ENCODE measurements at regions not wholly inside any gene's neighbourhood (a gene's known extent, or its start where the extent isn't known, plus 50 kb on each side); places are given as distances from the start of the nearest gene placed in this dataset.

DNA sequence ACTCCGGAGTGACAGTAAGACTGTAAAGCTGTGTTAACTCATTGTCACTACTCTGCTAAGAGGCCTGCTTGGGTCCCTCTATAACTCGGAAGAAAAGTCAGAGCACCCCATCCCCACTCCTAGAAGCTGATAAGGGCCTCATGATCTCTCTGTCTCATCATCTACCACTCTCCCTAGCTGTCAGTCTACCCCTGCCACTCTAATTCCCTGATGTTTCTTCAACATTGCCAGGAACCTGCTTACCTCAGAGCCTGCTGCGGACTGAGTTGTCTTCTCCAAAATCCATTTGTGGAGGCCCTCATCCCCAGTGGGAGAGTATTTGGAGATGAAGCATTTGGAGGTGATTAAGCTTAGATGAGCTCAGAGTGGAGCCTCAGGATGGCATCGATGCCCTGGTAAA, 1092.2 kb downstream of the TBC1D22A start:
- no peak for DNase-seq (ENCODE audit: low read depth, low spot score)

GRCh38 chr22:47854251-47854650, 1091.8 kb downstream of the TBC1D22A start:
- no peak for DNase-seq (ENCODE audit: low read depth, low spot score)

DNA sequence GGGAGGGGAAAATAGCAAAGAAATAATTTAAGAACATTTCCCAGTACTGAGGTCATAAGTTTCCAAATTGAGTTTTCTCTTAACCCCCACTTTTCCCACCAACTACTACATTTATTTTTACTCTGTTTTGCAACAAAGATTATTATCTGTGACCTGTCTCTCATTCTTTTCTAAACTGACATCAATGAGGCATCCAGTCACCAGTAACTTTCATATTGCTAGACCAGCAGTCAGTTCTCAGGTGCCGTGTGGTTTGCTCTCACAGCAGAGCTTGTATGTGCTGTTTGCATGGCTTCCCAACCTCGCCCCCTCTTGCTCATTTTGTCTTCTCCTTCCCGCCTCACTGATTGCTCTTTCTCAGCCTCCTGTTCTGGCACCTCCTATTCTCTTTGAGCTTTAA, 1091.3 kb downstream of the TBC1D22A start:
- DNase-seq (ENCODE audit: low read depth, low spot score) = no peak

- DNase-seq (ENCODE audit: low read depth, low spot score) = no peak
Measured at GRCh38 chr22:47851586-47851985, 1089.1 kb downstream of the TBC1D22A start.

DNA sequence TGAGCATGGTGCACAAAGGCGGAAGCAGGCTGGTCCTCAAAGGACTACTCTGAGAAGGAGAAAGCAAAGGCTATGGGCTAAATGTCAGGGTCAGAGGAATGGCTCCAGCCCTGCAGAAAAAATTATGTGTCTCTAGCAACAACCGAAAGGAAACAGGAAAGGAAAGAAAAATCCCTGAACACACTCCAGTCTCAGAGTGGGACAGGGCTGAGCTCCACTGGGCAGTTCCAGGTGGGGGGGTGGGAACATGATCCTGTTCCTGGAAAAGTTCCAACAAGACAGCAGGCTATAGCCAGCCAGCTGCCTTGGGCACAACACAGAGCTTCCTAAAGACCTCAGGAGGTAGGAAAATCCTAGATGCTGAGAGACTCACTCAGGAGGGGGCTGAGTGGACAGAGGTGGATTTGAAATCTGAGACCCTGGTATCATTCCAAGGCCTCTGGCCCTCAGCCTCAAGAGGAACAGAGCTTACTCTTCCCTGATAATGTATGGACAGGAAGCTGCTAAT, 1088.2 kb downstream of the TBC1D22A start:
- no peak for DNase-seq (ENCODE audit: low read depth, low spot score)

DNA sequence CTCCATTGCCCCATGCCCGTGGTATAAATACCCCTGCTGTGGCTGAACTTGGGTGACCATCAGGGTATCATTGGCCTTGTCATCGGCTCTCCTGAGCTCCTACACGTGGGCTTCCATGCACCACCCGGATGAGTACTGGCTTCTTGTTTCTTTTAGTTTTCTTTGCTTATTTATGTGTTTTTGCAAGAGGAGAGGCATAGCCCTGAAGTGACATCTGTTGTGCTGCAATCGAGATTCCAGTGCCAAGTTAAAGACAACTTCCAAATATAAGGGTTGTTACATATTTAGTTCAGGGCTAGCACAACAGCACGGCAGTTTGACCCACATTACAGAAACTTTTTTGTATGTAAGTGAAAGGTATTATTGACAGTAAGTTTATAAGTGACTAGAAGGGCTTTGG, 1087.1 kb downstream of the TBC1D22A start:
- DNase-seq (ENCODE audit: low read depth, low spot score) = no peak

- DNase-seq (ENCODE audit: low read depth, low spot score) = no peak
Measured at GRCh38 chr22:47848184-47848920, 1085.9 kb downstream of the TBC1D22A start.

GRCh38 chr22:47847131-47847890, 1084.9 kb downstream of the TBC1D22A start:
- DNase-seq (ENCODE audit: low read depth, low spot score) = no peak

DNA sequence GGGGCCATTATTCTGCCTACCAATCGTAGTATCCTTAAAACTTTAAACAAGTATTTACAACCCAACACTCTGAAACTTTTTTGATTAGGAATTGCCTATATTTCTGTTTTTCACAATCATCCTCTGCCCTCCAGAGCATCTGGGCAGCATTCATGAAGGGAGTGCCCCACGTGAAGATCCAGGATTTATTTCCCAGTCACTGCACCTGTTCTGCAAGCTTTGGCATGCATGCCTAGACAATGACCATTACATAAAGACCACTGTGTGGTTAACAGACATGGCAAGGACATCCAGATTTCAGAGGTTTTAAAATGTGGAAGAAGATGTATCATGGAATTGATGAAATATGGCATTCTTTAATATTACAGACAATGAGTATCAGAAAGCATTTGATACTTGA, 1083.8 kb downstream of the TBC1D22A start:
- DNase-seq (ENCODE audit: low read depth, low spot score) = no peak

DNA sequence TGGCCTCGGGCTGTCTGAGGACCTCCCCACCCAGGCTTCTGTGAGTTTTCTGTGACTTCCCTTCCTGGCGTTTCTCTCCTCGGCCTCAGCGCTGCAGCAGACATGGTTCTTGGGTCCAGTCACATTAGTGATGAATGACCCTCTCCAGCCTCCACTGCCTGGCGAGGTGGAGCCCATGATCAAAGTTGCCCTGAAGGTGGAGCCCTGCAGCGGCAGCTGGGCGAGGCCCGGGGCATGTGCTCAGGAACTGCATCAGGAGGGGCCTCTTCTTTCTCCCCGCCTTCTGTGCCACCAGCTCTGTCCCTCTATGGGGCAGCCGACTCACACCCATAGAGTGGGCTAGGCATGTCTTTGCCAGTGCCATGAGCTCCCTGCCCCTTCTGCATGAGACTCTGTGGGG, 1079.7 kb downstream of the TBC1D22A start:
- no peak for DNase-seq (ENCODE audit: low read depth, low spot score)

- no peak for DNase-seq (ENCODE audit: low read depth, low spot score)
Measured at GRCh38 chr22:47841156-47841555, 1078.7 kb downstream of the TBC1D22A start.

DNA sequence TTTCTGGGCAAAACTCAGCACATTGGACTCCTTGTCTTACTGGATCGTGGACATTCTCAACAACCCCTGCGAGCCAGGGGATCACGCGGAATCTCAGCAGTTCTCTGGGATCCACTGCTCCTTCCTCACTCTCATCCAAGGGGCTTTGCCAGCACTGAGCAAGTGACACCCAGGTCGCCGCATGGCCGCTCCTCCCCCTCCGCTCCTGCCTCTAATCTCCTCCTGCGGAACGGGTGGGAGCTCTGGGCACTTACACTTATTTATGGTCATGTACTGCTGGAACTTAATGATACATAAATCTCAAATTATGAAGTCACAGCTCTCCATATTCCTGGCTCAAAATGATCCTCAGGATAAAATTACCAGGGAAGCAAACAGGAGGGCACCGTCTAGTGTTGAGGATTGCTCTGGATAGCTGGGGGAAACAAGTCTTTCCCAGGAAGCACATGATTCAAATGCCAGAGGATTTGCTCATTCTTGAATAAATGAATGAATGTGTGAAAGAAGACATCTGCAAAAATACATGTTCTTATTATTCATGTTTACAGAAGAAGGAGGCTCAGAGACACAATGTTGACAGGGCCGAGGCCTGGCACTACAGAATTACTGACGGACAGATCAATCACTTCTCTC, 1077.3 kb downstream of the TBC1D22A start:
- DNase-seq (ENCODE audit: low read depth, low spot score) = no peak

- no peak for DNase-seq (ENCODE audit: low read depth, low spot score)
Measured at GRCh38 chr22:47837703-47838102, 1075.3 kb downstream of the TBC1D22A start.

DNA sequence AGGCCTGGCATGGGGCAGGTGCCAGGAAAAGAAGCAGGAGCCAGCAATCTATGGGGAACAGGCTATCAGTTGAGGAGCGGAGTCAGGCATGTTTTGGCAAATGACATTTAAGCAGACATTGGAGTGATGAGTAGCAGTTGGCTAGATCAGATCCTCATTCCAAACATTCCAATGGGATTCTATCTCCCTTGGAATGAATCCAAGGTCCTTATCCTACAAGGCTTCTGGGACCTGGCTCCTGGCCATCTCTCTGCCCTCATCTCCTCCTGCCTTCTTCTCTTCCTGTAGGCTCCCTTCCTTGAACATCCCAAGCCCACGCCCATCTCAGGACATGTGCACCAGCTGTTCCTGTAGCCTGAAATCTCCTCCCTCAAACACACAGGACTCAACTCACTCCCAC, 1074.5 kb downstream of the TBC1D22A start:
- DNase-seq (ENCODE audit: low read depth, low spot score) = no peak

DNA sequence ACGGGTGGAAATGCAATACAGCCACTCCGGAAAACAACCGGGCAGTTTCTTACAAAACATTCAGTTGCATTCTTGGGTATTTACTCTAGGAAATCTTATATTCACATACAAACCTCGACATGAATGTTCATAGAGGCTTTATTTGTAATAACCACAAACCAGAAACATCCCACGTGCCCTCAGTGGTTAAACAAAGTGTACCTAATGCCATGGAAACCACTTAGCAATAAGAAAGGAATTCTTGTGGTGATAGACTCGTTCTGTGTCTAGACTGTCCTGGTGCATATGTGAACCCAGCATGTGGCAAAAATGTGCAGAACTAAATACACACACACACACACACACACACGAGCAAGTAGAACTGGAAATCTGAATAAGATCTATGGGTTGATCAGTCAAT, 1073.3 kb downstream of the TBC1D22A start:
- DNase-seq (ENCODE audit: low read depth, low spot score) = no peak

DNA sequence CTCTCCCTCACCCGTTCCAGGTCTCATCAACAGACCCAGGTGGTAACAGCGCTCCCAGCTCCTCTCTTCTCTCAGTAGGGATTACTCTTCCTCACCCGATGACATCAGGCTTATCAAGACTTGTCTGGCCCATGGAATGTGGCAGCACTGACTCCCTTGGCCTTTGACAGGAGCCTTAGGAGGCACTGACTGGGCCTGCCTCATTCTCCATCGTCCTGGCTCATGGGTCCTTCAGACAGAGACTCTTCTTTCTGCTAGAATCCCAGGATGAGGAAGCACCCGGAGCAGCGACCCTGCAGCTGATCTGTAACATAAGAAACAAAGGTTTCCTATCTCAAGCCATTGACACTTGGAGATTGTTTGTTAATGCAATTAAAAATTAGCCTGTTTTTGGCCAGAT, 1063.6 kb downstream of the TBC1D22A start:
- no peak for DNase-seq (ENCODE audit: low read depth, low spot score)

DNA sequence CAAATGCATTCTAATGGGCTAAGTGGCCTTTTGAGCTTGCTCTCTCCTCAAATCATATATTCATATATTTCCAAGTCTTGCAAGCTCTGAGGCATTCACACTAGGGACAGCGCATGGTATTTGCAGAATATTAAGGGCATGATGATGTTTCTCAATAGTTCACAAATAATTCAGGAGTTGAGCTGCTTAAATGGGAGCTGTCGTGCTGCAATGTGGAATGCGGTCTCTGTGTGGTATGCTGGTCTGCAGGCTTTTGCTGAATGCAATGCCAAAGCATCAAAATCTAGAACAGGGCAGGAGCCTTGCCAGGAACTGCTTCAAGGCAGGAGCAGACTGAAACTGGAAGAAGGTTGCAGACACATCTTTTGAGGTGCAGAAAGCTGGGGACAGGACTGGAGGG, 1060.0 kb downstream of the TBC1D22A start:
- DNase-seq (ENCODE audit: low read depth, low spot score) = no peak

DNA sequence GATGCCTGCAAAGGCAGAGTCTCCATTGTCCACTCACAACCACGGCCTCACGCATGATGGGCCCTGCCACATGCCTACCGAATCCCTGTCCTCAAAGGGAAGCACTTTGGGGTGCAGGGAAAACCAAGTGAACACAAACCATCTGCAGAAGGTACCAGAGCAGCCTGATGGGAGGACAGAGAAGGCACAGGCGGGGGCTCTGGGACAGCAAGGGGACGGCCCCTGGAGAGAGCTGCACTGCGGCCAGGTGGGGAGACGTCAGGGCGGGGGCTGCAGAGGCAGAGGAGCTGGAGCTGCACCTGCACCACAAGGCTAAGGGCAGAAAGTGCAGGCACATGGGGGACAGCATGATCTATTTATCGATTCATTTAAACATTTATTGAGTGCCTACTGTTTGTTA, 1056.0 kb downstream of the TBC1D22A start:
- no peak for DNase-seq (ENCODE audit: low read depth, low spot score)

- no peak for DNase-seq (ENCODE audit: low read depth, low spot score)
Measured at GRCh38 chr22:47817380-47817779, 1054.9 kb downstream of the TBC1D22A start.

DNA sequence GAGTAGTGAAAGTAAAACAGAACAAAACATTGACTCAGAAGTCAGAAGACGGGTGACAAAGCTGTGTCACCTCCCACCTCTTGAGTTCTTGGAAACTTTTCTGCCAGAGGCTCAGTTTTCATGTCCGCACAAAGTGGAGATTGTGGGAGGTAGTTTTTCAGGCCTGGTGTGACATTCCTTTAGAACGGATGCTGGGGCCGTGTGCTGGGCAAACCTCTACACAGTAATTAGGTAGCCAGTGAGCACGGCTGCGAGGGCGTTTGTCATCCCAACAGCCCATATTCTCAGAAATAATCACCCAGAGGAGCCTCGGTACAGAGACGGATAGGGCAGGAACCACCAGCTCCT, 1054.4 kb downstream of the TBC1D22A start:
- DNase-seq (ENCODE audit: low read depth, low spot score) = no peak

GRCh38 chr22:47816121-47816862, 1053.8 kb downstream of the TBC1D22A start:
- no peak for DNase-seq (ENCODE audit: low read depth, low spot score)

- no peak for DNase-seq (ENCODE audit: low read depth, low spot score)
Measured at GRCh38 chr22:47814474-47814873, 1052.0 kb downstream of the TBC1D22A start.
